ENCODE measurements at regions not wholly inside any gene's neighbourhood (a gene's known extent, or its start where the extent isn't known, plus 50 kb on each side); places are given as distances from the start of the nearest gene placed in this dataset.

DNA sequence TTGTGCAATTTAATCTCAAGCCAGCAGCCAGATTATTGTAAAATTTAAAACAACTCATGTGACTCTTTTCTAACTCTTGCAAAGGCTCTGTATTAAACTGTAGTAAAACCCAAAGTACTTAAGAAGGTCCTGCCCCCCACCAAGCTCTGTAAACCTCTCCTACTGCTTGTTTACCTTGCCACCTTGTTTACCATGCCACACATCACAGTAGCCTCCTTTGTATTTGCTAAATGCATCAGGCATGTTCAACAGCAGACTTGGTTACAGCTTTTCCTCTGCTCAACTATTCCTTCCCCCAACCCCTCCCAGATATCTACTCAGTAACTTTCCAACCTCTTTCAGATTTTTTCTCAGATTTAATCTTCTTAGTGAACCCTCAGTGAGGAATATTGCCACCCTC lies 861.6 kb downstream of the METTL15 start:
- no peaks in the 10 kb centered on the region for H3K27me3 ChIP-seq (ENCODE audit: low read length)
- no peaks in the 10 kb centered on the region for H3F3A ChIP-seq (ENCODE audit: low read length, unreplicated experiment)
- intact Hi-C loops (cut with micrococcal nuclease) = no loop called here
- CTCF ChIA-PET = no interaction called here
- H4K20me1 ChIP-seq (ENCODE audit: low read length) = no peaks in the 10 kb centered on the region
- 0 out of 2 replicates have a peak, but pooled peaks have one; percentile 37 for ATAC-seq
- H3K4me1 ChIP-seq (ENCODE audit: insufficient read depth, low read length) = no peaks in the 10 kb centered on the region
- no peaks in the 10 kb centered on the region for H3K9me3 ChIP-seq (ENCODE audit: low read length)
- POLR2A ChIA-PET (ENCODE audit: unreplicated experiment) = no interaction called here
- no peak overlapping the region for H3K9ac ChIP-seq (ENCODE audit: low read length)
- DNase-seq = no peak
- no peak overlapping the region for H2AFZ ChIP-seq (ENCODE audit: low read length)
- H3K4me3 ChIP-seq (ENCODE audit: low read length) = no peak overlapping the region
- H3K4me2 ChIP-seq (ENCODE audit: low read length) = no peak overlapping the region
- TF ChIP-seq CTCF (conservative IDR thresholded peaks at IDR 0.05; ENCODE audit: low read depth, low read length) = no peak
- no peak for TF ChIP-seq EZH2 (IDR thresholded peaks at IDR 0.05; ENCODE audit: low read length, unreplicated experiment)
- TF ChIP-seq EZH2phosphoT487 (IDR thresholded peaks at IDR 0.05; ENCODE audit: borderline replicate concordance, low read length) = no peak
- H3K27ac ChIP-seq (ENCODE audit: low read length) = no peak overlapping the region
- no peaks in the 10 kb centered on the region for H3K79me2 ChIP-seq (ENCODE audit: low read length)
- no peaks in the 10 kb centered on the region for H3K36me3 ChIP-seq (ENCODE audit: low read depth, low read length)
- BruUV-seq (replicated peaks) = no TSS peak
- no peaks in the 10 kb centered on the region for H3K9me2 ChIP-seq (replicated peaks; ENCODE audit: low read length)

- BruUV-seq (replicated peaks) = no TSS peak
- CTCF ChIA-PET = no interaction called here
- Histone ChIP-seq H3K9ac (ENCODE audit: low read length) (no peak overlapping the region), H3K4me3 (ENCODE audit: low read length) (no peak overlapping the region), H3K36me3 (ENCODE audit: low read depth, low read length) (no peaks in the 10 kb centered on the region), H3K4me2 (ENCODE audit: low read length) (no peak overlapping the region), H3K27me3 (ENCODE audit: low read length) (no peaks in the 10 kb centered on the region), H2AFZ (ENCODE audit: low read length) (no peak overlapping the region), H3K9me3 (ENCODE audit: low read length) (no peaks in the 10 kb centered on the region), H3K27ac (ENCODE audit: low read length) (no peak overlapping the region), H4K20me1 (ENCODE audit: low read length) (no peaks in the 10 kb centered on the region), H3K4me1 (ENCODE audit: insufficient read depth, low read length) (peaks cover 4% of the 10 kb centered on the region; the same call in 1 of the 2 replicates), H3K9me2 (replicated peaks; ENCODE audit: low read length) (no peaks in the 10 kb centered on the region), H3K79me2 (ENCODE audit: low read length) (no peaks in the 10 kb centered on the region), H3F3A (ENCODE audit: low read length, unreplicated experiment) (no peaks in the 10 kb centered on the region)
- no peak; the same call in 1 of the 2 replicates for ATAC-seq
- POLR2A ChIA-PET (ENCODE audit: unreplicated experiment) = no interaction called here
- intact Hi-C loops (cut with micrococcal nuclease) = no loop called here
- DNase-seq = peak; percentile 38
- TF ChIP-seq CTCF (conservative IDR thresholded peaks at IDR 0.05; ENCODE audit: low read depth, low read length) (no peak), EZH2 (IDR thresholded peaks at IDR 0.05; ENCODE audit: low read length, unreplicated experiment) (no peak), EZH2phosphoT487 (IDR thresholded peaks at IDR 0.05; ENCODE audit: borderline replicate concordance, low read length) (no peak)
These were observed 858.8 kb downstream of the METTL15 start for GRCh38 chr11:28966951-28967350.

- peaks cover 4% of the 10 kb centered on the region; the same call in 1 of the 2 replicates for H3K4me1 ChIP-seq (ENCODE audit: insufficient read depth, low read length)
- no peak overlapping the region for H2AFZ ChIP-seq (ENCODE audit: low read length)
- ChIA-PET POLR2A (ENCODE audit: unreplicated experiment) (no interaction called here), CTCF (no interaction called here)
- no peak overlapping the region for H3K4me3 ChIP-seq (ENCODE audit: low read length)
- no peak overlapping the region for H3K27ac ChIP-seq (ENCODE audit: low read length)
- H4K20me1 ChIP-seq (ENCODE audit: low read length) = no peaks in the 10 kb centered on the region
- TF ChIP-seq EZH2 (IDR thresholded peaks at IDR 0.05; ENCODE audit: low read length, unreplicated experiment) (no peak), CTCF (conservative IDR thresholded peaks at IDR 0.05; ENCODE audit: low read depth, low read length) (no peak), EZH2phosphoT487 (IDR thresholded peaks at IDR 0.05; ENCODE audit: borderline replicate concordance, low read length) (no peak)
- no peaks in the 10 kb centered on the region for H3K9me3 ChIP-seq (ENCODE audit: low read length)
- no peak overlapping the region for H3K4me2 ChIP-seq (ENCODE audit: low read length)
- intact Hi-C loops (cut with micrococcal nuclease) = no loop called here
- no peaks in the 10 kb centered on the region for H3K36me3 ChIP-seq (ENCODE audit: low read depth, low read length)
- no peak overlapping the region for H3K9ac ChIP-seq (ENCODE audit: low read length)
- no peak for ATAC-seq
- no TSS peak for BruUV-seq (replicated peaks)
- H3F3A ChIP-seq (ENCODE audit: low read length, unreplicated experiment) = no peaks in the 10 kb centered on the region
- no peaks in the 10 kb centered on the region for H3K79me2 ChIP-seq (ENCODE audit: low read length)
- no peak for DNase-seq
- no peaks in the 10 kb centered on the region for H3K9me2 ChIP-seq (replicated peaks; ENCODE audit: low read length)
- no peaks in the 10 kb centered on the region for H3K27me3 ChIP-seq (ENCODE audit: low read length)
These were observed 857.6 kb downstream of the METTL15 start for GRCh38 chr11:28965819-28966218.
